ENCODE measurements at regions not wholly inside any gene's neighbourhood (a gene's known extent, or its start where the extent isn't known, plus 50 kb on each side); places are given as distances from the start of the nearest gene placed in this dataset.
A peak's percentile ranks its signal among the peaks of the same experiment; 100 is the strongest.
"Not testable (repeated sequence)": the region's sequence is repeated elsewhere in the genome, so short reads cannot be mapped to it uniquely, and the experiment has no call there.

DNA sequence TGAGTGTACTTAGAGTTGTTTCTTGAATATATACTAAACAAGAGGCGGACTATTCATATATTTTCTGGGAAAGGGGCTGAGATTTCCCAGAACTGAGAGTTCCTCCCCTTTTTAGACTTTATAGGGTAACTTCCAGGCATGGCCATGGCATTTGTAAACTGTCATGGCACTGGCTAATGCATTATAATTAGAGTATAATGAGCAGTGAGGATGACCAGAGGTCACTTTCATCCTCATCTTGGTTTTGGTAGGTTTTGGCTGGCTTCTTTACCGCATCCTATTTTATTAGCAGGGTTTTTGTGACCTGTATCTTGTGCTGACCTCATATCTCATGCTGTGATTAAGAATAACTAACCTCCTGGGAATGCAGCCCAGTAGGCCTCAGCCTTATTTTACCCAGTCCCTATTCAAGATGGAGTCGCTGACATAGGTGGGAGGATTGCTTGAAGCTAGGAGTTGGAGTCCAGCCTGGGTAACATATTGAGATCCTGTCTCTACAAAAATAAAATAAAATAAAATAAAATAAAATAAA is 91.4 kb downstream of the MOBP start:
- DNase-seq (ENCODE audit: low spot score), result no peak

DNA sequence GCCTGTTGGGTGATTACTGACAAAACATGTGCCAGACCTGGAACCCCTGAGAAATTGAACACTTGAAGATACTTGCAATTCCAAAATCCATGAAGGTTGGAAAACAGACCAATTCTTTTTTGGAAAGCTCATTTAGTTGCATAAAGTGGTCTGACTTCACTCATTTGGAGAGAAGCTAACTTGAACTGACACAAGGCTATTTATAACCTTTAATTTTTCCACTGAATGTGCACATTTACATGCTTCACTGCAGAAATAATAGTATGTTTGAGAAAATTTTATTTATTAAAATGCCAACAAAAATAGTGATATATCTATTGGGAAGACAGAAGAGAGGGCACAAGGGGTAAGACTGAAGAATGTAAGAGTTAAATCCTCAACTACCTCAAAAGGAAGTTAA is 92.1 kb downstream of the MOBP start:
- DNase-seq (ENCODE audit: low spot score), result no peak

DNA sequence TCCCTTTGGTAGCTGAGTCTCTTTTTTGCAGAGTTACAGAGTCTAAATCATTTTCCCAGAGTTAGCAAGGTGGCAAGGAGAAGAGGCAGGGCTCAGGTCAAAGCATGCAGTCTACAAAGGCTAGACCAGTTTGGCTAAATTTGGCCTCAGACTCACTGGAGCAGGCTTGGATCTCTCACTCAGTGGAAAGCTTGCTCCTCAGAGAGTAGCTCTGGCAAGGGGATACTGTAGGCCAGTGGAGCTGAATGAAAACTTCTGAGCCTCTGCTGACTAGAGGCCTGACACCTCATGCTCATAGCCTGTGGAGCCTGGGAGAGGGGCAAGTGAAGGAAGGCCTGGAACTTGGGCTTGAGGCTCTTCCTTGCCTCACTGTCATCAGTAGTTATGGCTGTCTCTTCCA is 101.0 kb downstream of the MOBP start:
- DNase-seq (ENCODE audit: low spot score), result no peak

GRCh38 chr3:39569095-39569494 is 101.6 kb downstream of the MOBP start:
- no peak for DNase-seq (ENCODE audit: low spot score)

- DNase-seq (ENCODE audit: low spot score), result no peak
These were observed 105.9 kb downstream of the MOBP start for GRCh38 chr3:39573392-39573791.

- DNase-seq (ENCODE audit: low spot score), result no peak
These were observed 110.1 kb downstream of the MOBP start for GRCh38 chr3:39577541-39577940.

DNA sequence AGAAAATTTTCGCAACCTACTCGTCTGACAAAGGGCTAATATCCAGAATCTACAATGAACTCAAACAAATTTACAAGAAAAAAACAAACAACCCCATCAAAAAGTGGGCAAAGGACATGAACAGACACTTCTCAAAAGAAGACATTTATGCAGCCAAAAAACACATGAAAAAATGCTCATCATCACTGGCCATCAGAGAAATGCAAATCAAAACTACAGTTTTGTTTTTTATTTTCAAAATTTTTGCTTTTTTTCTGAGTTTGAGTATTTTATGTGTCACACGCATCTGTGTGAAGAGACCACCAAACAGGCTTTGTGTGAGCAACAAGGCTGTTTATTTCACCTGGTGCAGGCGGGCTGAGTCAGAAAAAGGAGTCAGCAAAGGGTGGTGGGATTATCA is 118.7 kb downstream of the MOBP start:
- not testable (repeated sequence) for DNase-seq (ENCODE audit: low spot score)

GRCh38 chr3:39587113-39587512 is 119.6 kb downstream of the MOBP start:
- no peak for DNase-seq (ENCODE audit: low spot score)

DNA sequence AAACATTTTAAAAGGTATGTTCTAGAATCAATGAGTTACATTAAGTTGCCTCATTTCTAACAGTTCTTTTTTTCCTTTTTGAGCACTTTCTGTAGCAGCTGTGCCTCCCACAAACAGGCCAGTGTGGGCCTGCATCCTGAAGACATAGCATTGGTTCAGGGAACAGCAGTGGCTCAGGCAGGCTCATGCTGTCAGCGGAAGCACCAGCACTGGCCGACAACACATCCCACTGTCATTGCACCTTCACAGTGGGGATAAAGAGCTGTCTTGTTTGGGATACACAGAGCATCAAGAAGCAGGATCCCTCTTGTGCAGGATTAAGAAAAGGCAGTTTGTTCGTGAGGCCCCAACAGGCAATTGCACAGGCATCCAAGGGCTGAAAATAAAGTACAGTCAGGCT is 123.3 kb downstream of the MOBP start:
- DNase-seq (ENCODE audit: low spot score), result no peak

GRCh38 chr3:39592311-39593050 is 125.0 kb downstream of the MOBP start:
- DNase-seq (ENCODE audit: low spot score), result no peak

GRCh38 chr3:39593341-39593740 is 125.9 kb downstream of the MOBP start:
- DNase-seq (ENCODE audit: low spot score), result no peak

GRCh38 chr3:39601241-39601640 is 133.8 kb downstream of the MOBP start:
- no peak for DNase-seq (ENCODE audit: low spot score)

- no peak for DNase-seq (ENCODE audit: low spot score)
These were observed 138.4 kb downstream of the MOBP start for GRCh38 chr3:39605837-39606236.

DNA sequence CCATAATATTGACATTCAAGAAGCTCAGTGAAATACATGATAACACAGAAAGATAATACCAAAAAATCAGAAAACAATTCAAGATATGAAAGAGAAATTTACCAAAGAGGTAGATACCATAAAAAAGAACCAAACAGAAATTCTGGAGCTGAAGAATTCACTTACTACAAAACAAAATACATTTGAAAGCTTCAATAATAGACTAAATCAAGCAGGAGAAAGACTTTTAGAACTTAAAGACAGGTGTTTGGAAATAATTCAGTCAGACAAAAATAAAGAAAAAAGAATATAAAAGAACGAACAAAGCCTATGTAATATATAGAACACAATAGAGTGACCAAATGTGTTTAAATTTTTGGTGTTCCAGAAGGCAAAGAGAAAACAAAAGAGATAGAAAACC is 158.7 kb downstream of the MOBP start:
- DNase-seq (ENCODE audit: low spot score), result no peak

GRCh38 chr3:39631136-39631535 is 163.7 kb downstream of the MOBP start:
- peak; percentile 6 for DNase-seq (ENCODE audit: low spot score)

GRCh38 chr3:39637807-39638206 is 170.3 kb downstream of the MOBP start:
- peak; percentile 19 for DNase-seq (ENCODE audit: low spot score)

GRCh38 chr3:39638301-39638700 is 170.8 kb downstream of the MOBP start:
- DNase-seq (ENCODE audit: low spot score), result no peak

GRCh38 chr3:39639344-39640236 is 169.8 kb upstream of the MYRIP start:
- peak; percentile 85 for DNase-seq (ENCODE audit: low spot score)

DNA sequence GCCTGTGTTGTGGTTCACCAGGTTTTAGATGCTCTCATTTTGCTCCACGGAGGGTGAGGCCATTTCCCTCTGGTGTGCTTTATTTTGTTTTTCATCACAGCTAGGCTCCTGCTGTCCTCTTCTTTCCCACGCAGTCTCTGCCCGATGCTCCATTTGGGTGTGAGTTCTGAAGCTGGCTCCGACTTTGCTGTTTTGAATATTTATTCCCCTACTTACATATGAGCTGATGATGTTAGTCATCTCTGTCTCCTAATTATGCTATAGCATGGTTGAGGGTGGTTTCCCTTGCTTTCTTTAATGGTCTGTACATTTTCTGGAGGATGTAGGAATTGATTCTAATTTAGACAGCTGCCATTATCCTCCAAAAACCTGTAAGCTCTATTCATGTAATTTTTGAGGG is 168.1 kb upstream of the MYRIP start:
- no peak for DNase-seq (ENCODE audit: low spot score)

GRCh38 chr3:39644176-39644575 is 165.2 kb upstream of the MYRIP start:
- peak; percentile 84 for DNase-seq (ENCODE audit: low spot score)

GRCh38 chr3:39651256-39651655 is 158.2 kb upstream of the MYRIP start:
- not testable (repeated sequence) for DNase-seq (ENCODE audit: low spot score)

DNA sequence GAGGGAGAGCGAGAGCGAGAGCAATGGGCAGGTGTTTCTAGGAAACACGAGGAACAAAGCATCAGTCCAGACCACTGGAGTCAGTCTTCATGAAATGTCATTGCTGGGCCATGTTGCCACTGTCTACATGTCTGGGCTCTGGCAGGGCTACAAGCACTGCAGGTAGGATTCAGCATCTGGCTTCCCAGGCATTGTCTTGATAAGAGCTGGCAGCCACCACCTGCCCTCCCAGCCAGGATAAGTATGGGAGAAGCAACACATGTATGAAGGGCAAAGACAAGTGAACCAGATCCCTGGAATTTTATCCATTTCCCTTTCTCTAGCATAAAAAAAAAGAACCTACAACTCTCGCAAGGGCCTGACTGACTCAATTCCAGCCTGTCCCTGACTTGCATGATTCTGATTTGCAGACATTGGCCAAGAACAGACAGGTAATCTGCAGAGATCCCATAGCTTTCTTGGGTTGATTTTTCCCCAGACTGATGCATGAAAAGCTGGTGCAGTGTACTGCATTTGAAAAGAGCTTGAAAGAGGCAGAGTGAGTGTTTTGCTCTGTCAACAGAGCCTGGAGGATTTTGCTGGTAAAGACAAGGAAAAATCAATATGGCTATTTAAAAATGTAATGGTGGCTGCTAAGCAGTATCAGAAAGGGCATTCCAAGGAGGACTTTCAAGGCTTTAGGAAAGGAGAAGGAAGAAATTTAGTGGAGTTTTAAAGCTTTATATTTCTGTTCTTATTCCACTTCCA is 157.2 kb upstream of the MYRIP start:
- DNase-seq (ENCODE audit: low spot score), result no peak
